Small intestine (tissue), 7 donors: ENCODE measurements at regions not wholly inside any gene's neighbourhood (a gene's known extent, or its start where the extent isn't known, plus 50 kb on each side); places are given as distances from the start of the nearest gene placed in this dataset.

Source experiments
- DNase-seq, 2 donors: peaks; one replicate each; pipeline versions ENCODE4 v3.0.0 to v3.0.0-alpha.2; 2013
- FAIRE-seq: peaks from 2 replicates; lab custom pipeline; 2012; peaks lifted over from hg19 to GRCh38; lab: Jason Lieb, UNC
- H3K27ac ChIP-seq, 3 donors: one replicate each; pipeline ENCODE4 v1.5.1; 2013; ENCODE audit warnings: low read length in 2 of 3, mild to moderate bottlenecking in 2 of 3, control low read depth in 1 of 3, inconsistent platforms in 1 of 3, low read depth in 1 of 3, moderate library complexity in 1 of 3
- H3K27me3 ChIP-seq, 3 donors: one replicate each; pipeline ENCODE4 v1.6.1; 2013; ENCODE audit warnings: low read length in 3 of 3, inconsistent platforms in 1 of 3; ENCODE audit not compliant: control insufficient read depth in 3 of 3, insufficient read depth in 3 of 3
- H3K36me3 ChIP-seq, 3 donors: one replicate each; pipeline ENCODE4 v1.6.1; 2013; ENCODE audit warnings: low read length in 3 of 3, inconsistent platforms in 1 of 3, low read depth in 1 of 3, mild to moderate bottlenecking in 1 of 3, moderate library complexity in 1 of 3; ENCODE audit not compliant: control insufficient read depth in 3 of 3, insufficient read depth in 2 of 3
- H3K4me1 ChIP-seq, 3 donors: one replicate each; pipeline ENCODE4 v1.6.1; 2013; ENCODE audit warnings: low read length in 2 of 3, inconsistent platforms in 1 of 3, low read depth in 1 of 3, mild to moderate bottlenecking in 1 of 3, moderate library complexity in 1 of 3; ENCODE audit not compliant: control insufficient read depth in 3 of 3, insufficient read depth in 2 of 3
- H3K4me3 ChIP-seq, 3 donors: one replicate each; pipeline ENCODE4 v1.5.1; 2013; ENCODE audit warnings: low read length in 3 of 3, control low read depth in 1 of 3, inconsistent platforms in 1 of 3, low read depth in 1 of 3, mild to moderate bottlenecking in 1 of 3, moderate library complexity in 1 of 3
- H3K9me3 ChIP-seq, 2 donors: one replicate each; pipeline ENCODE4 v1.6.1; 2013; ENCODE audit warnings: low read depth in 1 of 2, low read length in 1 of 2; ENCODE audit not compliant: control insufficient read depth in 2 of 2, insufficient read depth in 1 of 2
- WGBS, 3 donors: extraction: QIAGEN DNeasy Blood & Tissue Kit; methylation state at CpG; one replicate each; pipeline ENCODE4 v1.1.7; 2013; 5-methylcytosine and 5-hydroxymethylcytosine counted together
- donor health status: healthy with polysubstance abuse.
- donor health status: control.
- donor health status: control.
- donor health status: Bipolar disorder and iron deficiency.
- donor health status: healthy.

DNA sequence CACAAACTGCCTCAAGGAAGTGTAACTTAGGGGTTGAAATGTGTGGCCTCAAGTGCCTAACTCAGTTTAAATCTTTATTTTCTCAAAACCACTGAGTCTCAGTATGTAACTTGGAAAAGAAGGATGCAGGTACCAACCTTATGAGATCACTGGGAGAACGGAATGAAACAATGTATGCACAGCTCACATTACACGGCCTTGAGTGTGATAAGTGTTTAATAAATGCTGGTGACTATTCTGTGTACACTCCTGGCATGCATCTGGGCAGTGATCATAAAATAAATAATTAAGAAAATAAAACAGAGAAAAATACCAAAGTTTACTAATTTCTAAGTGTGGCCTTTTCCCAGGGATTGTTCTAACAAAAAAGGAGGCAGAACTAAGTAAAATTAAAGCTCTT lies 974.5 kb upstream of the FLRT2 start:
- 47 to 73% (median 54%) methylated on average over 2 of the region's 2 CpGs for WGBS, 3 donors
- FAIRE-seq = no peak
- H3K36me3 ChIP-seq = no peaks in the 10 kb centered on the region

DNA sequence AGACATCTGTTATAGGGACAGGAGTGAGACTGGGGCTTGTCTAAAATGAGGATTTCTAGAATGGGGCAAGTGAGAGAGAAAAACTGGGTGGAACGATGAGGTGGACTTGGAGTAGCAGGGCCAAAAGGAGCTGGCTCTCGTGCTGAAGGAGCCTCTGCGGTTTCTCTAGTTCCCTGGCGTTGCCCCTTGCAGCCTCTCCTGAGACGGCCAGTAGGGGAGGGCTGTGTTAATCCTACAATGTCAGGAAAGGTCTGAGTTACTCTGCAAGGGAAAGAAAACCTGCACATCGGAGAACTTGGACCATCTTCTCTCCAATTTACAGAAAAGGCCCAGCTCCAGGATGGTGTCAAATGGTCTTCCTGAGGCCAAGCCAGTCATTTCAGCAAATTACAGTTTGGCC lies 963.8 kb upstream of the FLRT2 start:
- no peaks in the 10 kb centered on the region for H3K36me3 ChIP-seq
- no peak overlapping the region for H3K27ac ChIP-seq
- DNase-seq = no peak
- H3K27me3 ChIP-seq = no peaks in the 10 kb centered on the region
- 72 to 85% (median 75%) methylated on average over 6 of the region's 6 CpGs for WGBS, 3 donors
- peaks cover 0 to 6% of the 10 kb centered on the region in 2 donors for H3K9me3 ChIP-seq
- H3K4me3 ChIP-seq = no peak overlapping the region
- no peaks in the 10 kb centered on the region for H3K4me1 ChIP-seq
- FAIRE-seq = no peak

More for the DNA sequence above, 974.5 kb upstream of the FLRT2 start:
- no peak for DNase-seq
- Histone ChIP-seq H3K9me3 (peaks cover 0 to 3% of the 10 kb centered on the region in 2 donors), H3K27me3 (peaks cover 0 to 3% (median 0%) of the 10 kb centered on the region in 3 donors), H3K4me1 (no peaks in the 10 kb centered on the region), H3K27ac (no peak overlapping the region), H3K4me3 (no peak overlapping the region)

DNA sequence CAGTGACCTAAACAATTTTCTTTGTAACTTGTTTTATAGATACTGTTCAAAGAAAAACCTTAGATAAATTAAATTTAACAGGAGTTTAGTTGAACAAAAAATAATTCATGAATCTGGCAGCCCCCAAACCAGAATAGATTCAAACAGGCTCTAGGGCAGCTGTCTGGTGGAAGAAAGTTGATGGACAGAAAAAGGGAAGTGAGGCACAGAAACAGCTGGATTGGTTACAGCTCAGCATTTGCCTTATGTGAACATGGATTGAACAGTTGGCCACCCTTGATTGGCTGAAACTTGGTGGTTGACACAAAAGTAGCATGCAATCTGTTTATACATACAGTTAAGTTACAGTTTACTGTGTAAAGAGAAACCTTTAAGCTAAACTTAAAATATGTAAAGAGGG lies 954.3 kb upstream of the FLRT2 start:
- no peaks in the 10 kb centered on the region for H3K4me1 ChIP-seq
- no peaks in the 10 kb centered on the region for H3K27me3 ChIP-seq
- no peak overlapping the region for H3K27ac ChIP-seq
- FAIRE-seq (no peak), DNase-seq (no peak)
- H3K4me3 ChIP-seq = no peak overlapping the region
- H3K36me3 ChIP-seq = no peaks in the 10 kb centered on the region
- no peaks in the 10 kb centered on the region for H3K9me3 ChIP-seq

DNA sequence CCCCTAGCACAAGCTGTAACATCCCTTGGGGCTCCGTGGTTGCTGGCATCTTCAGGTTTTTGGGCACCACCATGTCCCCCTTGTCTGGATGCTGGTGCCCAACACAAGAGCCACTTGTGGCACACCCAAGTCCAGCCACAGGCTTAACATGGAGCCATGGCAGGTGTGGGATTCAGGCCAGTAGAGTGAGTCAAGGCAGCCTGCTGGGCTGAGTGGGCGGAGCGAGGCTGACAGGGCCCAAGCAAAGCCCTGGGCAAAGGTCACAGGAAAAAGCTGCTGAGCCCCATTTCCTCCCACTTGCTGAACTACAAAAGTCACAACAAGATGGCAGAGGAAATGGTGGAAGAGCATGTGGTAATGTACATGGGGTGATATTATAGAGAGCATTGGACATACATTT lies 950.7 kb upstream of the FLRT2 start:
- no peak for FAIRE-seq
- no peak for DNase-seq
- no peaks in the 10 kb centered on the region for H3K27me3 ChIP-seq
- H3K36me3 ChIP-seq = no peaks in the 10 kb centered on the region
- no peaks in the 10 kb centered on the region for H3K4me1 ChIP-seq
- no peak overlapping the region for H3K4me3 ChIP-seq
- H3K9me3 ChIP-seq = no peaks in the 10 kb centered on the region
- H3K27ac ChIP-seq = no peak overlapping the region
- 74 to 90% (median 88%) methylated on average over 3 of the region's 3 CpGs for WGBS, 3 donors

DNA sequence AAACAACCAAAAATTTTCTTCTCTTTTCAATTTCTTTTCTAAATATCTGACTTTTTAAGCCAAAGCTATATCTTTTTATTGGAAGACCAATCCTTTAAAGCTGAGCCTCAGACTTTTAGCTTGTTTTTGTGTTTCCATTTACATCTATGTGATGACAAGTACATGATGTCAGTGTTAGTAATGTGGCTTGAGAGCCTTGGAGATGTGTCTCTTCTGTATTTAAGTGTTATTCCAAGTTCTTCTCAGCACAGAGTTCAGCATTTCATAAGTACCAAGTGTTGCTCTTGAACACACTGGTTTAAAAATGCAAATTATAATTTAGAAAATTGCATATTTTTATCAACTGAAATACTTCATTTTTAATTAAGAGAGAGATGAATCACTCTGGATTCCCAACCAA lies 948.9 kb upstream of the FLRT2 start:
- Histone ChIP-seq H3K27me3 (no peaks in the 10 kb centered on the region), H3K36me3 (no peaks in the 10 kb centered on the region), H3K4me1 (no peaks in the 10 kb centered on the region), H3K4me3 (no peak overlapping the region), H3K9me3 (no peaks in the 10 kb centered on the region), H3K27ac (no peak overlapping the region)
- no peak for FAIRE-seq
- no peak for DNase-seq

DNA sequence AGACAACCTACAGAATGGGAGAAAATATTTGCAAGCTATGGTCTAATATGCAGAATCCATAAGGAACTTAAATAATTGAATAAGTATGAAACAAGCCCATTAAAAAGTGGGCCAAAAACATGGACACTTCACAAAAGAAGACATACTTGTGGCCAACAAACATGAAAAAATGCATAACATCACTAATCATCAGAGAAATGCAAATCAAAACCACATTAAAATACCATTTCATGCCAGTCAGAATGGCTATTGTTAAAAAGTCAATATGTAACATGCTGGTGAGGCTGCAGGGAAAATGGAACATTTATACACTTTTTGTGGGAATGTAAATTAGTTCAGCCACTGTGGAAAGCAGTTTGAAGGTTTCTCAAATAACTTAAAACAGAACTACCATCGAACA lies 945.4 kb upstream of the FLRT2 start:
- no peaks in the 10 kb centered on the region for H3K4me1 ChIP-seq
- no peaks in the 10 kb centered on the region for H3K9me3 ChIP-seq
- H3K27ac ChIP-seq = no peak overlapping the region
- H3K4me3 ChIP-seq = no peak overlapping the region
- FAIRE-seq (no peak), DNase-seq (no peak)
- no peaks in the 10 kb centered on the region for H3K36me3 ChIP-seq
- no peaks in the 10 kb centered on the region for H3K27me3 ChIP-seq
- 66 to 74% (median 71%) methylated on average over 1 of the region's 1 CpG for WGBS, 3 donors

DNA sequence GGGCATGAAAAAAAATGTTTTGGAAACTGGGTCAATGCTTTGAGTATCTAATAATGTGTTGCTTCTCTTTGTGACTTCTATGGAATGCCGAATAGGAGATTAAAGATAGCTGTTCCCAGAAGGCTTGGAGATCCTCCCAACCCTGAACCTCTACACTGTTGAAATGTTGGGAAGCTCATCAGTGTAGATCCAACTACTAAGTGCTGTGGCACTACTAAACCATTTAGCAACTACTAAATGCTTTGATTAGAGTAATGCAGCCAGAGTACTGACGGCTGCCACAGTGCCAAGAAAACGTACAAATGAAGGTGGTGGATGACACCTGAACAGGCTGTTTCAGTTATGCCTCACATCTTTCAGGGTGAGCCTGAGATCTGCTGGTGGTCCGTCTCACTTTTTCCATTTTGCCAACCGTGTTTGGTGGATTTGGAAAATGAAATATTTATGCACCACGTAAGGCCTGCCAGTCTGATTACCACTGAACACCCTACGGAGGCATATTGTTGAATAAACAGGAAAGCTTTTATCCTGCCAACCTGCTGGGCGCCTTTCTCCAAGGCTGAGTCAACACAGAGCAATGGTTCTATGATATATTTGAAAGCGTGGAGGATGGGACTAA lies 938.0 kb upstream of the FLRT2 start:
- DNase-seq (no peak), FAIRE-seq (no peak)
- no peaks in the 10 kb centered on the region for H3K4me1 ChIP-seq
- H3K4me3 ChIP-seq = no peak overlapping the region
- H3K9me3 ChIP-seq = no peaks in the 10 kb centered on the region
- H3K27ac ChIP-seq = no peak overlapping the region
- no peaks in the 10 kb centered on the region for H3K27me3 ChIP-seq
- 76 to 84% (median 81%) methylated on average over 9 of the region's 9 CpGs for WGBS, 3 donors
- H3K36me3 ChIP-seq = no peaks in the 10 kb centered on the region

DNA sequence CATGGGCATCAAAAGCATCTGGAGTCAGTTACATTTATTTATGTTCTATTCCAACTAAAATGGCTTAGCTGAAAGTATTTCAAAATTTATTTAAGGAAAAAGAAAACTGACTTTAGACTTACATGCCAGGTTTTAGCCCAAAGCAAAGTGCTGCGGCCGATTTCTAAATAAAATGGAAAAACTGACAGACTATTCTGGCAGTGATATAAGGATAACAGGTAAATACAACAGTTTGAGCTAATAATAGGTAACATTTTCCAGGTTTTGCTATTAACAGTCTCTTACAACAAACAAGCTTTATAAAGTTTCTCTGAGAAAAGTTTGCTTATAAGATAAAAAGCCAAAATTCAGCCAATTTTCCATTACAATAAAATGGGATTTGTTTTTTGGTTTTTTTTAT lies 937.2 kb upstream of the FLRT2 start:
- H3K4me1 ChIP-seq = no peaks in the 10 kb centered on the region
- H3K9me3 ChIP-seq = no peaks in the 10 kb centered on the region
- no peak overlapping the region for H3K27ac ChIP-seq
- H3K4me3 ChIP-seq = no peak overlapping the region
- DNase-seq (no peak), FAIRE-seq (no peak)
- WGBS, 3 donors = 83 to 99% (median 84%) methylated on average over 2 of the region's 2 CpGs
- no peaks in the 10 kb centered on the region for H3K27me3 ChIP-seq
- H3K36me3 ChIP-seq = no peaks in the 10 kb centered on the region

DNA sequence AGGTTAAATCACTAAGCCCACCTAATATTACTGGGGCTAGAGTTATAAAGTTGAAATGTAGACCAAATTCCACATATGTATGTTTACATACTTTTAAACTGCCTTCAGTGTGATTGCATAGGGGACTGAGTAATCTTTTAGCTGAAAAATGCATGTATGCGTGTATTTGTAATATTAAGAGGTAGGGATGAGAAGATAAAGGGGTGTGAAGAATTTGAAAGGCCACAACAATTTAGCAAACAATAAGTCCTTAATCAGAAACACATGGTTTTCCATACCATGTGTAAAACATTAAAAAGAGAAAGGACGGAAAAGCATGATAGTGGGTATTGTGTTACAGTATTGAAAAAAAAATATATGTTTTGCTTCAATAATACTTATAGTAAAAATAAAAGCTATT lies 919.9 kb upstream of the FLRT2 start:
- Histone ChIP-seq H3K36me3 (no peaks in the 10 kb centered on the region), H3K27ac (no peak overlapping the region), H3K9me3 (peaks cover 0 to 1% of the 10 kb centered on the region in 2 donors), H3K4me1 (no peaks in the 10 kb centered on the region), H3K27me3 (no peaks in the 10 kb centered on the region), H3K4me3 (no peak overlapping the region)
- no peak for FAIRE-seq
- DNase-seq = no peak
- 74 to 90% (median 86%) methylated on average over 2 of the region's 2 CpGs for WGBS, 3 donors
